HCT116 (cell line): ENCODE measurements at regions not wholly inside any gene's neighbourhood (a gene's known extent, or its start where the extent isn't known, plus 50 kb on each side); places are given as distances from the start of the nearest gene placed in this dataset.

Source experiments
- ATAC-seq: fragments of 200-7000 bp; cut with Tn5 transposase; 2 replicates; pipeline ENCODE4 v1.9.1; 2020; ENCODE audit warnings: mild to moderate bottlenecking, moderate library complexity
- BruUV-seq: library from RNA; stranded (reverse); fragments of 400-500 nt; replicated peaks from 2 replicates; lab custom pipeline; 2021; lab: Mats Ljungman, UMichigan
- CTCF ChIA-PET: fragments of 300-600 bp; sonication (Branson Sonifier 250); formaldehyde crosslinking; loops from one replicate; lab custom pipeline; 2021; ENCODE audit warnings: antibody characterized with exemption; lab: Charles Lee
- POLR2A ChIA-PET: fragments of 300-600, 350-600 bp; sonication (Branson Sonifier 250); formaldehyde crosslinking; loops from one replicate; lab custom pipeline; 2021; ENCODE audit warnings: antibody characterized with exemption; lab: Charles Lee
- RAD21 ChIA-PET, 2 experiments: fragments of 300-600 bp; sonication (Branson Sonifier 250); formaldehyde crosslinking; loops; one replicate each; lab custom pipeline; 2023; ENCODE audit warnings: low total read pairs in 2 of 2; ENCODE audit not compliant: uncharacterized antibody in 2 of 2, unreplicated experiment in 2 of 2, low non-redundant PET in 1 of 2; lab: Charles Lee
- DNase-seq: peaks from one replicate; pipeline ENCODE4 v3.0.0-alpha.2; 2010; ENCODE audit warnings: low read depth, low spot score
- H2AFZ ChIP-seq: fragments of 200-600 bp; shearing (Covaris generic), sonication (generic); 2 replicates; pipeline ENCODE4 v1.6.1; 2017; ENCODE audit warnings: low read depth, mixed run types, mixed read lengths, antibody characterized with exemption, low read length; ENCODE audit not compliant: poor library complexity, severe bottlenecking
- H3K27ac ChIP-seq: 2 replicates; pipeline ENCODE4 v1.5.1; 2012; ENCODE audit warnings: low read depth, low read length
- H3K27me3 ChIP-seq: fragments of 200-600 bp; sonication (generic); 2 replicates; pipeline ENCODE4 v1.6.1; 2016; ENCODE audit warnings: mixed run types, low read length, mixed read lengths; ENCODE audit not compliant: insufficient read depth
- H3K36me3 ChIP-seq, 2 experiments: fragments of 200-500 bp in 1 of 2; fragments of 200-600 bp in 1 of 2; sonication (Bioruptor generic) in 1 of 2; sonication (generic) in 1 of 2; 2 replicates each; pipeline versions ENCODE4 v1.5.1 to v1.6.1; 2014 to 2016; ENCODE audit warnings: low read length in 2 of 2, inconsistent platforms in 1 of 2, mixed read lengths in 1 of 2, mixed run types in 1 of 2; ENCODE audit not compliant: insufficient read depth in 2 of 2, control insufficient read depth in 1 of 2
- H3K4me1 ChIP-seq, 2 experiments: fragments of 200-600 bp in 1 of 2; sonication (generic) in 1 of 2; 2 replicates each; pipeline versions ENCODE4 v1.5.1 to v1.6.1; 2012 to 2017; ENCODE audit warnings: low read length in 2 of 2, inconsistent platforms in 1 of 2, mild to moderate bottlenecking in 1 of 2, mixed read lengths in 1 of 2, mixed run types in 1 of 2, moderate library complexity in 1 of 2; ENCODE audit not compliant: insufficient read depth in 2 of 2, control insufficient read depth in 1 of 2
- H3K4me2 ChIP-seq: fragments of 200-600 bp; sonication (generic); 2 replicates; pipeline ENCODE4 v1.6.1; 2017; ENCODE audit warnings: mixed run types, low read length, mixed read lengths
- H3K4me3 ChIP-seq, 2 experiments: fragments of 200-600 bp in 1 of 2; sonication (generic) in 1 of 2; replicated peaks in 1 of 2; 2 replicates each; pipeline ENCODE4 v1.5.1; 2011 to 2016; ENCODE audit warnings: low read length in 2 of 2, control low read depth in 1 of 2, low read depth in 1 of 2, mild to moderate bottlenecking in 1 of 2, mixed read lengths in 1 of 2, mixed run types in 1 of 2
- H3K79me2 ChIP-seq: fragments of 200-600 bp; sonication (generic); 2 replicates; pipeline ENCODE4 v1.6.1; 2017; ENCODE audit warnings: mild to moderate bottlenecking, mixed run types, low read length, moderate library complexity, mixed read lengths; ENCODE audit not compliant: insufficient read depth
- H3K9ac ChIP-seq: fragments of 200-600 bp; sonication (generic); 2 replicates; pipeline ENCODE4 v1.6.1; 2016; ENCODE audit warnings: low read length, mixed read lengths
- H3K9me2 ChIP-seq: fragments of 200-600 bp; sonication (generic), shearing (Covaris generic); 2 replicates; pipeline ENCODE4 v1.6.1; 2017; ENCODE audit warnings: mixed run types, mild to moderate bottlenecking, moderate library complexity; ENCODE audit not compliant: insufficient read depth
- H3K9me3 ChIP-seq, 2 experiments: fragments of 200-500 bp in 1 of 2; fragments of 200-600 bp in 1 of 2; sonication (Bioruptor generic) in 1 of 2; sonication (generic) in 1 of 2; 2 replicates each; pipeline ENCODE4 v1.6.1; 2014 to 2017; ENCODE audit warnings: low read length in 2 of 2, mixed read lengths in 2 of 2, inconsistent platforms in 1 of 2, low read depth in 1 of 2, mild to moderate bottlenecking in 1 of 2, mixed run types in 1 of 2, moderate library complexity in 1 of 2; ENCODE audit not compliant: control insufficient read depth in 1 of 2, insufficient read depth in 1 of 2
- H4K20me1 ChIP-seq: fragments of 200-600 bp; sonication (generic), shearing (Covaris generic); 2 replicates; pipeline ENCODE4 v1.6.1; 2017; ENCODE audit warnings: mixed run types, mild to moderate bottlenecking, moderate library complexity; ENCODE audit not compliant: insufficient read depth
- CBX3 ChIP-seq: IDR thresholded peaks from 2 replicates; pipeline ENCODE4 v1.6.1; 2012; ENCODE audit warnings: low read depth
- CEBPB ChIP-seq: IDR thresholded peaks from 2 replicates; pipeline ENCODE4 v1.6.1; 2012; ENCODE audit warnings: low read depth
- EGR1 ChIP-seq: IDR thresholded peaks from 2 replicates; pipeline ENCODE4 v1.6.1; 2012; ENCODE audit warnings: low read depth
- ELF1 ChIP-seq: IDR thresholded peaks from 2 replicates; pipeline ENCODE4 v1.6.1; 2012; ENCODE audit warnings: low read depth, borderline replicate concordance
- EZH2phosphoT487 ChIP-seq: fragments of 200-600 bp; IDR thresholded peaks from 2 replicates; pipeline ENCODE4 v1.6.1; 2018; ENCODE audit warnings: antibody characterized with exemption, borderline replicate concordance
- FOSL1 ChIP-seq: IDR thresholded peaks from 2 replicates; pipeline ENCODE4 v1.6.1; 2012; ENCODE audit warnings: low read depth
- JUND ChIP-seq: IDR thresholded peaks from 2 replicates; pipeline ENCODE4 v1.6.1; 2012
- MAX ChIP-seq: IDR thresholded peaks from 2 replicates; pipeline ENCODE4 v1.6.1; 2012
- POLR2A ChIP-seq: IDR thresholded peaks from 2 replicates; pipeline ENCODE4 v1.7.0; 2011; ENCODE audit warnings: borderline replicate concordance; ENCODE audit not compliant: insufficient read depth, insufficient read length; ENCODE audit errors: extremely low read depth
- POLR2AphosphoS5 ChIP-seq: IDR thresholded peaks from 2 replicates; pipeline ENCODE4 v1.6.1; 2011; ENCODE audit warnings: mild to moderate bottlenecking, low read depth, low read length, moderate library complexity
- SIN3A ChIP-seq: IDR thresholded peaks from 2 replicates; pipeline ENCODE4 v1.6.1; 2012; ENCODE audit warnings: low read depth
- SRF ChIP-seq: IDR thresholded peaks from 2 replicates; pipeline ENCODE4 v1.6.1; 2012; ENCODE audit warnings: low read depth
- TCF7L2 ChIP-seq: IDR thresholded peaks from 2 replicates; pipeline ENCODE4 v1.7.0; 2011; ENCODE audit warnings: borderline replicate concordance, inconsistent platforms; ENCODE audit not compliant: insufficient read depth, insufficient read length; ENCODE audit errors: extremely low read depth
- YY1 ChIP-seq: IDR thresholded peaks from 2 replicates; pipeline ENCODE4 v1.6.1; 2011; ENCODE audit warnings: low read length, low read depth, moderate library complexity, mild to moderate bottlenecking; ENCODE audit not compliant: insufficient replicate concordance; ENCODE audit errors: extremely low read depth
- ZBTB33 ChIP-seq: IDR thresholded peaks from 2 replicates; pipeline ENCODE4 v1.6.1; 2011; ENCODE audit warnings: mild to moderate bottlenecking, low read length, moderate library complexity; ENCODE audit not compliant: insufficient replicate concordance; ENCODE audit errors: extremely low read depth
- ZFX ChIP-seq: fragments of 450-650 bp; IDR thresholded peaks from 2 replicates; pipeline ENCODE4 v1.6.1; 2017
- intact Hi-C: fragments of 100-400 bp; cut with micrococcal nuclease; formaldehyde crosslinking; loops from 2 replicates; pipeline ENCODE4 v1.10.0; 2022
- TF ChIP-seq, protein P1 (sequence below), 3 experiments: fragments of 200-600 bp in 1 of 3; sonication (generic) in 1 of 3; IDR thresholded peaks in 2 of 3; conservative IDR thresholded peaks in 1 of 3; 2 replicates each; pipeline ENCODE4 v1.5.1; 2012 to 2017; ENCODE audit warnings: low read depth in 2 of 3, low read length in 2 of 3, antibody characterized with exemption in 1 of 3, borderline replicate concordance in 1 of 3, control low read depth in 1 of 3, mild to moderate bottlenecking in 1 of 3, mixed read lengths in 1 of 3, mixed run types in 1 of 3, moderate library complexity in 1 of 3; ENCODE audit not compliant: insufficient read depth in 1 of 3

DNA sequence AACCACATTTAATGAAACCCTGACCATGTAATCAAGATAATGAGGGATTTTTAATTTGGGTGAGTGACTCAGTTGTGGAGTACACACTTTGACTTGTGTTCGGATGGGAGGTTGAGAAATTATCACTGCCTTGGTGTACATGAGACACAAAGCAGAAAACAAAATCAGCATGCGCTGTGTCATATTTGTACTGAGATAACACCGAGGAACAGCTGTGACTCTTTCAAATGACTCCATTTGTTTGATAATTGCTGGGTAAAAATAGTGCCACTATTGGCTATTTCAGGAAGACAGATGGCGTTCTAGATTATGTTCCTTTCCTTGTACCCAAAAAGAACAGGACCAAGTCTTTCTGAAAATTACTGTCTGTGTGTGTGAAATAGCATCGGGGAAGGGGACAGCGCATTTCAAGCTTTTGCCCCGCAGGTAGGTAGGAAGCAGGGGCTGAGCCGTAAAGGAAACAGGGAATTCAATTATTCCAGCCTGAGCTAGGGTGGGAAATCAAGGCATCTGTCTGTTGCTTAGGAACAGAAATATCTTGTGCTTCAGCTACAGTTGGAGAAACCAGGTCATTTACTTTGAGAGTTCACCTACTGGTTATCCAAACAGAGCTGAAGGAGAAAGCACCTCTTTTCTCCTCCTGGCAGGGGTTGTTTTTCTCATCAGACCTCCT is 114.3 kb downstream of the SNAPC1 start:
- H3K4me1 ChIP-seq, result no peaks in the 10 kb centered on the region
- intact Hi-C loops, result no loop called here
- RAD21 ChIA-PET, result no interaction called here

More for the DNA sequence above, 114.3 kb downstream of the SNAPC1 start:
- Histone ChIP-seq H2AFZ (no peak overlapping the region), H4K20me1 (no peaks in the 10 kb centered on the region), H3K4me2 (no peak overlapping the region), H3K27ac (no peak overlapping the region), H3K4me3 (no peak overlapping the region), H3K36me3 (no peaks in the 10 kb centered on the region), H3K9me2 (no peaks in the 10 kb centered on the region), H3K9me3 (no peaks in the 10 kb centered on the region), H3K9ac (no peak overlapping the region), H3K27me3 (peaks cover 49% of the 10 kb centered on the region), H3K79me2 (no peaks in the 10 kb centered on the region)
- TF ChIP-seq FOSL1 (no peak), ELF1 (no peak), SRF (no peak), JUND (no peak), ZFX (no peak), YY1 (no peak), EZH2phosphoT487 (no peak), POLR2AphosphoS5 (no peak), MAX (no peak), ZBTB33 (no peak), CBX3 (no peak), SIN3A (no peak), EGR1 (no peak), CEBPB (no peak), TCF7L2 (no peak), POLR2A (no peak)
- TF ChIP-seq, protein P1, sequence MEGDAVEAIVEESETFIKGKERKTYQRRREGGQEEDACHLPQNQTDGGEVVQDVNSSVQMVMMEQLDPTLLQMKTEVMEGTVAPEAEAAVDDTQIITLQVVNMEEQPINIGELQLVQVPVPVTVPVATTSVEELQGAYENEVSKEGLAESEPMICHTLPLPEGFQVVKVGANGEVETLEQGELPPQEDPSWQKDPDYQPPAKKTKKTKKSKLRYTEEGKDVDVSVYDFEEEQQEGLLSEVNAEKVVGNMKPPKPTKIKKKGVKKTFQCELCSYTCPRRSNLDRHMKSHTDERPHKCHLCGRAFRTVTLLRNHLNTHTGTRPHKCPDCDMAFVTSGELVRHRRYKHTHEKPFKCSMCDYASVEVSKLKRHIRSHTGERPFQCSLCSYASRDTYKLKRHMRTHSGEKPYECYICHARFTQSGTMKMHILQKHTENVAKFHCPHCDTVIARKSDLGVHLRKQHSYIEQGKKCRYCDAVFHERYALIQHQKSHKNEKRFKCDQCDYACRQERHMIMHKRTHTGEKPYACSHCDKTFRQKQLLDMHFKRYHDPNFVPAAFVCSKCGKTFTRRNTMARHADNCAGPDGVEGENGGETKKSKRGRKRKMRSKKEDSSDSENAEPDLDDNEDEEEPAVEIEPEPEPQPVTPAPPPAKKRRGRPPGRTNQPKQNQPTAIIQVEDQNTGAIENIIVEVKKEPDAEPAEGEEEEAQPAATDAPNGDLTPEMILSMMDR (IDR thresholded peaks at IDR 0.05 in 2 of 3, conservative IDR thresholded peaks at IDR 0.05 in 1 of 3; ENCODE audit: borderline replicate concordance in 1 of 3, insufficient read depth in 1 of 3, low read depth in 2 of 3, low read length in 2 of 3), result no peak
- ChIA-PET POLR2A (no interaction called here), CTCF (no interaction called here)
- ATAC-seq (no peak), DNase-seq (no peak)
- no TSS peak for BruUV-seq
